ENCODE measurements at regions not wholly inside any gene's neighbourhood (a gene's known extent, or its start where the extent isn't known, plus 50 kb on each side); places are given as distances from the start of the nearest gene placed in this dataset.

DNA sequence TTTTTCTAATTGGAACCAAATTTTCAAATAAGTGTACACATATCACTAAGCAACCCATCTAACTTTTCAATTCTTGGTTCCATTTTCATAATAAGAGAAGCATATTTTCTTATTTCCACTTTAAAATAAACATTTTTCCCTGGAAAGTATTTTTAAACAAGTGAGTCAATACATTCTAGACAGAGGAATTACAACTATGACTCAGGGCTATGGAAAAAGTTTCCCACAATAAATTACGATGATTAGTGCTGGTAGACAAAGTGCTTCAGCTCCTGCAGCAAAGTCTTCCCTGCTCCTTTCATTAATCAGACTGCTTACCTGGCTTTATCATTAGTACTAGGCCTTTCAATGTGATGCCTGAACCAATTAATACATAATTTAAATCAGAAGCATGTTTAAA is 322.5 kb downstream of the HACE1 start:
- peak; percentile 22 for DNase-seq (ENCODE audit: low read depth)
- in situ Hi-C loops (cut with HindIII; ENCODE audit: low pct_unique_long_range_greater_than_20kb, low sequenced_read_pairs), result no loop called here

DNA sequence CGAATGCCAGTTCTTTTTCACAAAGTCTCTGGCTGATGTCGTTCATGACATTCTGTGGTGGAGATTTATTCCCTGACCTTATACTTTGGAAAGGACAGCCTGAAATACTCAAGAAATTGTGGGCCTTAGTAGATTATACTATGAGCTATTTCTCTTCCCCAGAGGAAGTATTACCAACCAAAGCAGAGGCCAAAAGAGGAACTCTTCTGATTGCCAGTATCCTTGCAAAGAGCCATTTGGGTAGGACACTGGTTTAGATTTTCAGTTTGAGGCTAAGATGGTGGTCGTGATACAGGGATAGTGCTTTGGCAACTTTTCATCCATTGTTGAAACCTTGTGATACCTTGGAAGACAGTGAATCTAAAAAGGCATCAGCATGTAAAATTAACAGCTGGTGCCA is 327.3 kb downstream of the HACE1 start:
- no peak for DNase-seq (ENCODE audit: low read depth)
- in situ Hi-C loops (cut with HindIII; ENCODE audit: low pct_unique_long_range_greater_than_20kb, low sequenced_read_pairs), result no loop called here

DNA sequence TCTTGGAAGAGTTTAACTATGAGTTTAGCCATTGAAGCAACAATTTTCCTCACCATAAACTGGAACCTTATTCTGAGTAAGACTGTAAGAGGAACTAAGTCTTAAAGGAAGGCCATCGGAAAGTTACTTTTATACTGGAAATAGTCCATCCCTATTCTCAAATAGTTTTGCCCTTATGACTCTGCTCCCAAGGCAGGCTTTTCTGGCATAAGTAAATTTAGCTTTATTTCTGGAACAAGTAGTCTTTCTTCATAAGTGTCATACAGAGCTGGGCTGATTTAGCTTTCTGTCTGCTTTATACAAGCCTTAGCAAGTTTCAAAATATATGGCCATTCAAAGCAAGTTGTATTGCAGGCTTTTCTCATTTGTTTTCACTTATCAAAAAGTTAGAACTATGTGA is 328.1 kb downstream of the HACE1 start:
- in situ Hi-C loops (cut with HindIII; ENCODE audit: low pct_unique_long_range_greater_than_20kb, low sequenced_read_pairs), result no loop called here
- no peak for DNase-seq (ENCODE audit: low read depth)

DNA sequence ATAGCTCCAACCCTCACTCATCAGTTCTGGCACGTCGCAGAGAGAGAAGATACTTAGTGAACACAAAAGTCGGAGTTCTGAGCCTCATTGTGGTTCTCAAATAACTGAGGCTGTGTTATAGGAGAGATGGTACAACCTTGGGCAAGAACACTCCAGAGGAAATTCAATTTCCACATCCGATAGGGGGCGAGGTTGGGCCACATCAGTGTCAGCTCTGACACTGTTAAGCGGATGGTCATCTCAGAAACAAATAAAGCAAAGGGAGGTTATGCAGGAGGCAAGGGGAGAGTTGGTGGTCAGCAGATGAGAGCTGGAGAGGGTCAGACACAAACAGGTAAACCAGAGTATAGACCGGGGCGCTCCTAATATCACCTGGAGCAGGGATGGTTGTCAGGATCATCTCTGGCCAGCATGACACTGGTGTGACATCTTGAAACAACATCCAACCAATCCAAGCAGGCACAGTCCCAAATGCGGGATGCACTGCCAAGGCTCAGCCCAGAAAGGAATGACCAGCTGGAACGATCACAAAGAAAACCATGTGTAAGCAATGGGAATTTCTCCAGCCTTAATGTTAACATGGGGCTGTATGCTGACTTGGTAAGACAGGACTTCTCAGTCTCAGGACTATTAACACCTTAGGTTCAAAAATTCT is 331.8 kb downstream of the HACE1 start:
- in situ Hi-C loops (cut with HindIII; ENCODE audit: low pct_unique_long_range_greater_than_20kb, low sequenced_read_pairs), result no loop called here
- DNase-seq (ENCODE audit: low read depth), result no peak

DNA sequence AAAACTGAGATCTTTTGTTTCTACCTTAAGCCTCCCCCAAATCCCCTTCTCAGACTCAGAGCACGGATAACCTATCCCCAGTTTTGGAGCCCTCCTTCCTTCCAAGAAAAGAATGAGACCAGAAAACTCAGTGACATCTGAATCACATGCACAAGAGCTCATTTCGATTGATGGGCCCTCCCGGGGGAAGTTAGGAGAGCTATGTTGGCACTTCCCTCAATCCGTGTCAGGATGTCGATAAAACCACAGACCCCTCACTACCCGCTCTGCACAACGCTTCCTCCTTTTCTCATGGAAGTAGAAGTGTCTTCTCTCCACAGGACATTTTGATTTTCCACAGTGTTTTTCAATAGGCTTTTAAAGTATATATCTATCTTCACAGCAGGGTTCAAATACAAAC is 332.4 kb downstream of the HACE1 start:
- DNase-seq (ENCODE audit: low read depth), result no peak
- in situ Hi-C loops (cut with HindIII; ENCODE audit: low pct_unique_long_range_greater_than_20kb, low sequenced_read_pairs), result no loop called here

DNA sequence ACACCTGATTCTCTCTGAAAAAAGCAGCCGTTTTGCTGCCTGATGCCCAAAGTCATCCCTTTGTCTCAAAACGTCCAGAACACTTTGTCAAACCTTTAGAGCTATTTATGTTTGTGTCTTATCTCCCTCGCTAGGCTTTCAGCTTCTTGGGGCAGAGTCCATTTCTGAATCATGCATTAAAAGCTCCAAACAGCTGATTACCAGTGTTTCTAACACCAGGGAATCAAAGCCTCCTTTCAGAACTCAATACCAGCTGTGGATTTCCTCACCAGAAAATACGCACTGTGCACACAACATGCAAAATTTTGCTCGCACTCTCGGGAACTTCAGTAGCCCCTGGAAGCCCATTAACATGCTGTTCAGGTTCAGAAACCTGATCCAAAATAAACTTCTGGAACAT is 333.3 kb downstream of the HACE1 start:
- in situ Hi-C loops (cut with HindIII; ENCODE audit: low pct_unique_long_range_greater_than_20kb, low sequenced_read_pairs), result no loop called here

DNA sequence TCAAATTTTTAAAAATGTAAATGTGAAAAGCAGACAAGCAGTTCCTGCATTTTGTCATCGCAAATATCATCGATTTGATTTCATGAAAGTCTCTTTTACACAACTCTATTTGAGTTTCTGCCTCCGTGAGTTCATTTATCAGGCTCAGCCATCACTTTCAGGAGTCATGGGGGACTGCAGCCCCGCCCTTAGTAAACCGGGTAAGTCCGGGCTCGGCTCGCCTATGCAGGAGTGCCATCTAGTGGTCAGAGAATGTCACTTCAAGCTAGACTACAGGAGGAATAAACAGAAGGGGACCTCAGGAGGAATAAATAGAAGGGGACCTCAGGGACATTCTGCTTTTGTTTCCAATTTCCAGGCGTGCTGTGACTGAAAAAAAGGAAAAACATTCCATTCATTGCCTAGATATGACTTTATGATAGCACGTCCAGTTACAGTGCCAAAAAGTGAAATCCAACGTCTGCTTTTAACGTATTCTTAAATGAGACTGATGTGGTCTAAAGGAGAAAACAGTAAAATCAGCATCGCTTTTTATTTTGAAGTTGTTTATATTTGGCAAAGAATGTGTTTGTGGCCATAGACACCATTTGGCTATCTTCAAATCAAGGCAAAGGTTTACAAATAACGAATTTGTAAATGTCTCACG is 333.9 kb downstream of the HACE1 start:
- in situ Hi-C loops (cut with HindIII; ENCODE audit: low pct_unique_long_range_greater_than_20kb, low sequenced_read_pairs), result no loop called here
- DNase-seq (ENCODE audit: low read depth), result peak; percentile 61

More for the DNA sequence above, 333.3 kb downstream of the HACE1 start:
- DNase-seq (ENCODE audit: low read depth), result no peak

DNA sequence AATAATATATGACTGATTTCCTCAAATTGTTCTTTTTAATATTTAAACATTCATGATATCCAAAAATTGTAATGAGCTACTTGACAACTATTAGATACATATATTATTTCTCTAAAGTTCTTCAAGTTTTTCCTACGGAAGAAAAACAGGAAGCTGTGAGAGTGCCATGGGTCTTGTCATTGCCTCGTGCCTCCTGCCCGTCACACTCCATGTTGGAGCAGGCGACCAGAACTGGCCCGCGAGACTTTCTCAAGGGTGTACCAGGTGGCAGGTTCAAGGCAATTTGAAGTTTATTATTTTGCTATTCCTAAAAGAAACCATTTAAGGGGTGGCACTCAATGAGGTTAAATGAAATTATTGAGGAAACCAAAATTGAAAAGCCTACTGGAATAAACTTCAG is 337.2 kb downstream of the HACE1 start:
- DNase-seq (ENCODE audit: low read depth), result no peak
- in situ Hi-C loops (cut with HindIII; ENCODE audit: low pct_unique_long_range_greater_than_20kb, low sequenced_read_pairs), result no loop called here

DNA sequence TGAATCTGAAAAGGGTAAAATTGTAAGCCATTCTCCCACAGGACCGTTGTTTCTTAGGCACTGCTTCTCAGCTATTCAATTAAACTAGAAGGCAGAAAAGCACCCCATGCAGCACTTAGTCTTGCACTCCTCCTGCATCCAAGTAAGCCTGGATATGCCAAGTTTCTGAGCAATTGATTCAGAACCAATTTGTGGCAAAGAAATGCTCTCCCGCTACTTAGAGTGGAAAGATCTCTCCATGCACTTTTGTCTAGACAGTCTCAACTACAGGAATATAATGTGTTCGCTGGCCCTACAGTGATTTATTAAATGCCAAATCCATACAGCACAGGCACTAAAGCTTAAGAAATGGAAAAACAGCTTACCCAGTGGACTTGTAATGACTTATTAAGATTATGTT is 338.5 kb downstream of the HACE1 start:
- DNase-seq (ENCODE audit: low read depth), result no peak
- in situ Hi-C loops (cut with HindIII; ENCODE audit: low pct_unique_long_range_greater_than_20kb, low sequenced_read_pairs), result no loop called here

DNA sequence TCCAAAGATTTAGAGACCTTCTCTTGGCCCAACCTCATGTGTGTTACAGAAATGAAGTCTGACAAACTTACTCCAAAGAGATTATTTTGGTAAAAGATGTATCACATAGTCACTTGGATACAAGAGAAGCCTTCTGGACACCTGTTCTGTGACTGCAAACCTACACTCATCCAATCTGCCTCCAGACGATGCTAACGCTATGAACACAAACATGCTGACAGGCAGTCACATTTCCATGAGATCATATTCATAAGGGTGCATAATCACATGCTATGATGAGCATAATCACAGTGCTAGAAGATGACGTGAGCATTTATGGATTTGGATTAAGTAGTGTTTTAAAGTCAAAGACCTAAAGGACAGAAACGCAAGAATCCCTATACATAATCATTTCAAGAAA is 340.2 kb downstream of the HACE1 start:
- no peak for DNase-seq (ENCODE audit: low read depth)
- in situ Hi-C loops (cut with HindIII; ENCODE audit: low pct_unique_long_range_greater_than_20kb, low sequenced_read_pairs), result no loop called here

DNA sequence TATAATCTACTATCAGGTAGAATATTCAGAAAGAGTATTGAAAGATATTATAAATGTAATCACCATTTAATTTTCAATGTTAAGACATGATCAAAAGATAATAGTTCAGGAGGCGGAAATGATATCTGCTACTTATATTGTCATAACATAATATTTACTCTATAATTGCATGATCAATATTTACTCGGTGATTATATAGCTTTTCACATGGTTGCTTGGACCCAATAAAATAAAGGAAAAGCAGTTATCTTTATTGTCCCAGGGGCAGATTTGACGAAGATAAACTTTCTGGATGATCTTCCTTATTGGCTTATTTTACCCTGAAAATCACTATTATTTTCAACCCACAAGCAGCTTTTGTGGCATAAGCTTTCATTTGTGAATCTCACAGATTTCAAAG is 350.4 kb downstream of the HACE1 start:
- DNase-seq (ENCODE audit: low read depth), result no peak
- in situ Hi-C loops (cut with HindIII; ENCODE audit: low pct_unique_long_range_greater_than_20kb, low sequenced_read_pairs), result no loop called here

DNA sequence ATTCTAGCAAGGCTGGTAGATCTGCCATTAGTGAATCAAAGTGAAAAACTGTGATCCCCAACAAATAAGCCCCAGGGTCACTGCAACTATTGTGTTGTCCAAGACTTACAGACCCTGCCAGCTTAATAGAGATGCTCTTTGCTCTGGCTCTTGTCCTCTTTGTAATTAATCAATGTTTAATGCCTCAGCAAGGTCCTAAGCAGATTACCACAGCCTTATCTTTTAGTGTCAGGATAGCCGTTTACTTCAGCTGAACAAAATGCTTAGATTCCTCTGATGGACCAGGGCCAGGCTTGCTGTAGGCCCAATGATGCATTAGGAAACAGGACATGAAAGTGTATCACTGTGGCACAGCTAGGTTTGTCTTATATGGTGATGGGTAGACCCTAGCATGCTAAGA is 353.3 kb downstream of the HACE1 start:
- in situ Hi-C loops (cut with HindIII; ENCODE audit: low pct_unique_long_range_greater_than_20kb, low sequenced_read_pairs), result no loop called here
- no peak for DNase-seq (ENCODE audit: low read depth)

DNA sequence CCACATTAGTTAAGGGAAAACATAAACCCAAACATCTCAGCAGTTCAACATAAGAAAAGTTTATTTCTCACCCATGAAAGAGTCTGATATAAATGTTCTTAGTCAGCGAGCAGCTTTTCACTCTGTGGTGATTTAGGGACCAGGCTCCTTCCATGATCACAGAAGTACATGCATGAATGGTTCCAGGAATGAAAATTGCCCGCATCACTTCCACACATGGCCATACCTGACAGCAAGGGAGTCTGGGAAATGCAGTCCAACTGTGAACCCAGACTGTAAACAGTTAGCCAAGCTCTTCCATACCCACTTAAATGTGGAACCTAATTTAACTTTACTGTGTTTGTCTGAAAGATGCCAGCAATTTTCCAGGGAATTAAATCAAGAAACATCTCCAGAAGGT is 353.9 kb downstream of the HACE1 start:
- in situ Hi-C loops (cut with HindIII; ENCODE audit: low pct_unique_long_range_greater_than_20kb, low sequenced_read_pairs), result no loop called here
- DNase-seq (ENCODE audit: low read depth), result peak; percentile 14

DNA sequence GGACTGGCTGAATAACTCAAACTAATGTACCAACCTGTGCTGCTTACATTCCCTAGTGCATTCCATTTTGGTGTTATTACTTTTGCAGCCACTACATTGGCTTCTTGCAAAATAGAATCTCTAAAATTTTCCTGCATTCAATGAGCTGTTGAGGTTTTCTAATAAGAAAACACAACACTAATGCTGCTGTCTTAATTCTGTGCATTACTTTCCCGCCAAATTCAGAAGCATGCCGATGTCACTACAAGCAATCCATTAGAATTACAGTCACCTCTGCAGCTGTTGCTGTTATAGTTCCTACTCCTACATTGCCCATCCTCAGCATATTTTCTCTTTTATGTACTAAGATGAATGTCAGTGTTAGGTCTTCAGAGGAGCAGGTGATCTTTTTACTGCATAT is 359.5 kb downstream of the HACE1 start:
- in situ Hi-C loops (cut with HindIII; ENCODE audit: low pct_unique_long_range_greater_than_20kb, low sequenced_read_pairs), result no loop called here
- DNase-seq (ENCODE audit: low read depth), result no peak

DNA sequence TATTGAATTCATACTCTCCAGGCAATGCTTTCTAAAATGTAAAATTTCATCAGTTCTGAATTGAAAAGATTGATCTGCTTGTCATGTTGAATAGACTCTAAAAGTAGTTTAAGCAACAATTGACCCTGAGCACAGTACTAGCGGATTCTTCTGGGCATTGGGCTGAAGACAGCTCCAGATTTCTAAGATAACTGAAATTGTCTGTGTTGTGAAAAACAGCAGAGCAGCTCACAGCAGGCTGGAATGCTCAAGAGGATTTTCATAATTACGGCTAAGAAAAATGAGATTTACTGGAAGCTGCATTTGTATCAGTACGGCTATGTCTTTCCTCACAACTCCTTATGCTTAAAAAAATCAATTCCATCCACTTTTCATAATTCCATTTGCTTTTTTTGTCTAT is 373.7 kb downstream of the HACE1 start:
- no peak for DNase-seq (ENCODE audit: low read depth)
- in situ Hi-C loops (cut with HindIII; ENCODE audit: low pct_unique_long_range_greater_than_20kb, low sequenced_read_pairs), result no loop called here

DNA sequence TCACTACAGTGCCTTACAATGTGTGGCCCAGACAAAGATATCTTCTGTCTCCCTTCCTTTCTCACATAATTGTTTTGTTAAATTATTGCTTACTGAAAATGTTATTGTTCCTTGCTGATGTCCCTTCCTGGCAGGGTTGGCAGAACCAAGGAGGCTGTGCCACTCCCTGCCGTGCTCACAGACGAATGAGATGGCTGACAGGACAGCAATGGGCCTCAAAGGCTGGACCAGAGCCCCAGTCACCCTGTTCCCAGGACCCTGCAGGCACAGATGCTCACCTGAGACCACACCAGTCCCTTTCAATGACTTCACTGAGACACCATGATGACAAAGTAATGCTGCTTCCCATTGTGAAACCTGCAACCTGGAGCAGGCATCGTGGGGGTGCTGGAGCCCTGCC is 375.1 kb downstream of the HACE1 start:
- DNase-seq (ENCODE audit: low read depth), result no peak
- in situ Hi-C loops (cut with HindIII; ENCODE audit: low pct_unique_long_range_greater_than_20kb, low sequenced_read_pairs), result no loop called here

DNA sequence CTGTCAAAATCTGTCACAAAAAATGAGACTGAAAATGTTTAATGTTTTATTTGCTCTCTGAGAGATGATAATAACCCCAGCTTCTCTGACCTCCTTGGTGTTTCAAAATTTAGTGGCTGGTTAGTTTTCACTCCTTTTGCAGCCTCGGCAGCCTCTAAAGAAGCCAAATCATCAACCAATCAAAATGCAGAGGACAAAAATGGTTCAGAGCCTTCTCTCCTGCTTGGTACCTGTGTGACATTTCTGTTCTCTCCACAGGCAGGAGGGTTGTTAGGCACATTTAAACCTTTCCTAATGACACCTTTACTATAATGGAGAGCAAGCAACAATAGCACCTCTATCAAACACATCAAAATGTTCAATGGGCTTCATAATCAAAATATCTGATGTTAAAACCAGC is 375.5 kb downstream of the HACE1 start:
- in situ Hi-C loops (cut with HindIII; ENCODE audit: low pct_unique_long_range_greater_than_20kb, low sequenced_read_pairs), result no loop called here
- DNase-seq (ENCODE audit: low read depth), result no peak

DNA sequence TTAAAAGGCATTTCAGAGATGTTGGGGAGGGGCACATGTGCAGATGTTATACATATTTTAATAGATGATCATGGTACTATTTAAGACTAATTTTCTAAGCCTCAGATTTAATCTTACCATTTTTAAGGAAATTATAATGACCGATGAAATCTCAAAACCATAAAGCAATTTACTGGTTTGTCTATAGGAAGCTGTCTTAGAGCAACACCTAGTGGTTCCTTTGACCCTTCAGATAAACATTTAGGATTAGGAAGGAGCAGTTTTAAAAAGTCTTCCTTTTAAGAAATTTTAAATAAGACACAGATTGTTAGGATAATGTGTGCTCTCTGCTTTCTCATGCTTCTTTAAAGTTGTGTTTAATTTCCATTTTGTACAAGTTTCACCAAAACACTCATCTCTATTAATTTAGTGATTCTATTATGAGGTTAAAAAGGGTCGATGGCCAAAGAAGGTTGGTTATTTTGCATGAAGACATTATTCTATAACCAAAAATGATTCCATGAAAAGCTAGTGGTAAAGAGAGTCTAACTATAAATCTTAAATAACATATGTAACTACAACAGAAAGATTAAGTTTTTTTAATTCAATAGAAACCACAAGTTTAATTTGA is 376.4 kb downstream of the HACE1 start:
- DNase-seq (ENCODE audit: low read depth), result no peak

DNA sequence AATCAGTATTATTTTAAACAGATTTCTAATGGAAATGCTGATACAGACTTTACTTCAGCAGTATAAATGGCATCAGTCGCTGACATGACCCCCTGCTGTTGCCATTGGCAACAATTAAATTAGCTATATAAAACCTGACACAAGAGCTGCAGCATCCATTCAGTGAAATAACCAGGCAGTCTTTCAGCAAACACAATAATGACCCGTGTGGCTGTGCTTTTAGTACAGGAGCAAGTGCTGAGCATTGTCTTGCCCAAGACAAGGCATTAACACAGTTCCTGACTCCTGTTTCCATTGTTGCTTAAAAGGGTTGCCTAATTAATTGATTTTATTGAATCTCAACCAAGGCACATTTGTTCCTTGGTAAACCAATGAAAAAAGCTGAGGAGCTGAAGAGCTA is 382.1 kb downstream of the HACE1 start:
- DNase-seq (ENCODE audit: low read depth), result no peak
- in situ Hi-C loops (cut with HindIII; ENCODE audit: low pct_unique_long_range_greater_than_20kb, low sequenced_read_pairs), result no loop called here

More for the DNA sequence above, 376.4 kb downstream of the HACE1 start:
- in situ Hi-C loops (cut with HindIII; ENCODE audit: low pct_unique_long_range_greater_than_20kb, low sequenced_read_pairs), result no loop called here

DNA sequence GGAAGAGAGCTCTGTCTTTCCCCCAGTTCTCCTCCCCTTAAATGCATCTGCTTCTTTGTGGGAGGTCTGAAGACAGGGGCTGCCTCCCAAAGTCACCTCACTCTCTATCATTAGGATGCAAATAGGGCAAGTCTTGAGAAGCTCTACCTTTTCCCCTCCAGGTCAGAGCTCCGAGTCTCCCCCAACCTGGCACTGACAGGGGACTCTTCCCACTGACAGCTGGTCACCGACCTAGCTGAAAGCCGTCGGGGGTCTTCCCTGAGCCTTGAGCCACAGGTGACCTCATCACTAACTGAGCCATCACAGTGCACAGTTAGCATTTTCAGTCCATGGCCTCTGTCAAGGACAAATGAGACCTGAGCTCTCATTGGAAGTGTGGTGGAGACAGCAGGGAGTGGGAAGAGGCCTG is 386.7 kb downstream of the HACE1 start:
- DNase-seq (ENCODE audit: low read depth), result no peak
- in situ Hi-C loops (cut with HindIII; ENCODE audit: low pct_unique_long_range_greater_than_20kb, low sequenced_read_pairs), result no loop called here
